SK-N-SH treated with all-trans-retinoic acid at 6 μM for 48 hours (cell line): ENCODE measurements at regions not wholly inside any gene's neighbourhood (a gene's known extent, or its start where the extent isn't known, plus 50 kb on each side); places are given as distances from the start of the nearest gene placed in this dataset.

Source experiments
- ARNTL ChIP-seq: fragments of 450-650 bp; formaldehyde crosslinking; IDR thresholded peaks from 2 replicates; pipeline ENCODE4 v1.5.0; 2020; ENCODE audit warnings: low read depth, mild to moderate bottlenecking, moderate library complexity, borderline replicate concordance
- BACH2 ChIP-seq: fragments of 250-450 bp; sonication (Bioruptor Pico); IDR thresholded peaks from 2 replicates; pipeline ENCODE4 v1.9.0; 2021; ENCODE audit warnings: mild to moderate bottlenecking, borderline replicate concordance
- ISL1 ChIP-seq: fragments of 250-450 bp; sonication (Bioruptor Pico); IDR thresholded peaks from 2 replicates; pipeline ENCODE4 v2.1.2; 2022; ENCODE audit warnings: mild to moderate bottlenecking, moderate library complexity
- OSR1 ChIP-seq: fragments of 250-450 bp; sonication (Bioruptor Pico); IDR thresholded peaks from 2 replicates; pipeline ENCODE4 v1.8.0; 2022; ENCODE audit warnings: moderate library complexity, mild to moderate bottlenecking, inconsistent platforms
- RARB ChIP-seq: fragments of 250-450 bp; sonication (Bioruptor Pico); IDR thresholded peaks from 2 replicates; pipeline ENCODE4 v1.8.0; 2021; ENCODE audit warnings: mild to moderate bottlenecking, moderate library complexity
- TCF4 ChIP-seq: fragments of 250-450 bp; sonication (Bioruptor Pico); IDR thresholded peaks from 2 replicates; pipeline ENCODE4 v1.8.0; 2021; ENCODE audit warnings: mild to moderate bottlenecking, moderate library complexity, borderline replicate concordance
- TOX ChIP-seq: fragments of 250-450 bp; sonication (Bioruptor Pico); IDR thresholded peaks from 2 replicates; pipeline ENCODE4 v1.8.0; 2021; ENCODE audit warnings: mild to moderate bottlenecking, moderate library complexity, borderline replicate concordance
- ZFP3 ChIP-seq: fragments of 250-450 bp; sonication (Bioruptor Pico); IDR thresholded peaks from 2 replicates; pipeline ENCODE4 v1.5.0; 2020; ENCODE audit warnings: mild to moderate bottlenecking, moderate library complexity
- ZFP30 ChIP-seq: fragments of 450-650 bp; formaldehyde crosslinking; IDR thresholded peaks from 2 replicates; pipeline ENCODE4 v1.5.0; 2022; ENCODE audit warnings: mild to moderate bottlenecking, moderate library complexity
- ZNF565 ChIP-seq: fragments of 450-650 bp; formaldehyde crosslinking; conservative IDR thresholded peaks from 2 replicates; pipeline ENCODE4 v1.5.0; 2020; ENCODE audit warnings: low read depth, mild to moderate bottlenecking, moderate library complexity
- ZNF8 ChIP-seq: fragments of 450-650 bp; formaldehyde crosslinking; IDR thresholded peaks from 2 replicates; pipeline ENCODE4 v1.5.0; 2020; ENCODE audit warnings: mild to moderate bottlenecking, moderate library complexity
- TF ChIP-seq, protein P1 (sequence below): fragments of 250-450 bp; sonication (Bioruptor Pico); IDR thresholded peaks from 2 replicates; pipeline ENCODE4 v1.5.1; 2020; ENCODE audit warnings: low read depth, mild to moderate bottlenecking, moderate library complexity
- TF ChIP-seq, protein P2 (sequence below): fragments of 250-450 bp; sonication (Bioruptor Pico); IDR thresholded peaks from 2 replicates; pipeline ENCODE4 v1.8.0; 2021; ENCODE audit warnings: low read depth, mild to moderate bottlenecking, moderate library complexity, borderline replicate concordance

DNA sequence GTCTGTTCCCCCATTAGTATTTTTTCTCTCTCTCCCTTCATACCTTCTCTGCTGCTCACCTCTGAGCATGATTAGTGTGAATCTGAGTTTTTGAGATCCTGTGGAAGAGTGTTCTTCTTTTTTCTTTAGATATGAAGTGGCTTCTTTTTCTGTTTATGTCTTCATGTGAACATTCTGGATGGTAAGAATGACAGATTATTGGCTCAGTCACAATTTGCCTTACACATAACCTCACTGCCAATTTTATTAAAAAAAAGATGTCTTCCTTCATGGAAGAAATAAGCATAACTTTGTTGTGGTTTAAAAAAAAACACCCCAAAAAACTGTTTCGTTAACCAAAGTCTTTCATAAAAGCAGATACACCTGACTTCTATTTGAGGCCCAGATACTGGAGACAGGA, 539.1 kb downstream of the PLCL1 start:
- no peak for TF ChIP-seq ZFP30 (CRISPR knock-in tag)
- no peak for TF ChIP-seq ZNF8 (CRISPR knock-in tag)
- TF ChIP-seq, protein P1, sequence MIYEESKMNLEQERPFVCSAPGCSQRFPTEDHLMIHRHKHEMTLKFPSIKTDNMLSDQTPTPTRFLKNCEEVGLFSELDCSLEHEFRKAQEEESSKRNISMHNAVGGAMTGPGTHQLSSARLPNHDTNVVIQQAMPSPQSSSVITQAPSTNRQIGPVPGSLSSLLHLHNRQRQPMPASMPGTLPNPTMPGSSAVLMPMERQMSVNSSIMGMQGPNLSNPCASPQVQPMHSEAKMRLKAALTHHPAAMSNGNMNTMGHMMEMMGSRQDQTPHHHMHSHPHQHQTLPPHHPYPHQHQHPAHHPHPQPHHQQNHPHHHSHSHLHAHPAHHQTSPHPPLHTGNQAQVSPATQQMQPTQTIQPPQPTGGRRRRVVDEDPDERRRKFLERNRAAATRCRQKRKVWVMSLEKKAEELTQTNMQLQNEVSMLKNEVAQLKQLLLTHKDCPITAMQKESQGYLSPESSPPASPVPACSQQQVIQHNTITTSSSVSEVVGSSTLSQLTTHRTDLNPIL (CRISPR knock-in tag): no peak
- TF ChIP-seq, protein P2, sequence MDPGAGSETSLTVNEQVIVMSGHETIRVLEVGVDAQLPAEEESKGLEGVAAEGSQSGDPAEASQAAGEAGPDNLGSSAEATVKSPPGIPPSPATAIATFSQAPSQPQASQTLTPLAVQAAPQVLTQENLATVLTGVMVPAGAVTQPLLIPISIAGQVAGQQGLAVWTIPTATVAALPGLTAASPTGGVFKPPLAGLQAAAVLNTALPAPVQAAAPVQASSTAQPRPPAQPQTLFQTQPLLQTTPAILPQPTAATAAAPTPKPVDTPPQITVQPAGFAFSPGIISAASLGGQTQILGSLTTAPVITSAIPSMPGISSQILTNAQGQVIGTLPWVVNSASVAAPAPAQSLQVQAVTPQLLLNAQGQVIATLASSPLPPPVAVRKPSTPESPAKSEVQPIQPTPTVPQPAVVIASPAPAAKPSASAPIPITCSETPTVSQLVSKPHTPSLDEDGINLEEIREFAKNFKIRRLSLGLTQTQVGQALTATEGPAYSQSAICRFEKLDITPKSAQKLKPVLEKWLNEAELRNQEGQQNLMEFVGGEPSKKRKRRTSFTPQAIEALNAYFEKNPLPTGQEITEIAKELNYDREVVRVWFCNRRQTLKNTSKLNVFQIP: no peak
- TF ChIP-seq BACH2: no peak
- TF ChIP-seq OSR1: no peak
- no peak for TF ChIP-seq ZNF565 (CRISPR knock-in tag)
- TF ChIP-seq ISL1 (CRISPR knock-in tag): no peak
- TF ChIP-seq TOX (CRISPR knock-in tag): no peak
- TF ChIP-seq TCF4 (CRISPR knock-in tag): no peak
- TF ChIP-seq RARB (CRISPR knock-in tag): no peak
- TF ChIP-seq ZFP3 (CRISPR knock-in tag): no peak
- TF ChIP-seq ARNTL (CRISPR knock-in tag): no peak
